GM12891 (cell line): ENCODE measurements at regions not wholly inside any gene's neighbourhood (a gene's known extent, or its start where the extent isn't known, plus 50 kb on each side); places are given as distances from the start of the nearest gene placed in this dataset.

Experiments used
- PAX5 ChIP-seq: IDR thresholded peaks from 2 replicates; pipeline ENCODE4 v1.6.1; 2011; ENCODE audit warnings: low read length, moderate library complexity, mild to moderate bottlenecking; ENCODE audit not compliant: insufficient read depth, severe bottlenecking
- POLR2A ChIP-seq: IDR thresholded peaks from 2 replicates; pipeline ENCODE4 v1.6.1; 2011; ENCODE audit warnings: low read depth, low read length, control low read depth
- POLR2AphosphoS5 ChIP-seq: IDR thresholded peaks from 2 replicates; pipeline ENCODE4 v1.6.1; 2011; ENCODE audit warnings: low read depth, low read length, control low read depth
- POU2F2 ChIP-seq: IDR thresholded peaks from 2 replicates; pipeline ENCODE4 v1.6.1; 2011; ENCODE audit warnings: low read depth, mild to moderate bottlenecking, control low read depth, low read length, moderate library complexity
- SPI1 ChIP-seq: IDR thresholded peaks from 2 replicates; pipeline ENCODE4 v1.6.1; 2011; ENCODE audit warnings: low read depth, low read length, control low read depth
- TAF1 ChIP-seq: IDR thresholded peaks from 2 replicates; pipeline ENCODE4 v1.6.1; 2011; ENCODE audit warnings: low read depth, low read length, control low read depth

DNA sequence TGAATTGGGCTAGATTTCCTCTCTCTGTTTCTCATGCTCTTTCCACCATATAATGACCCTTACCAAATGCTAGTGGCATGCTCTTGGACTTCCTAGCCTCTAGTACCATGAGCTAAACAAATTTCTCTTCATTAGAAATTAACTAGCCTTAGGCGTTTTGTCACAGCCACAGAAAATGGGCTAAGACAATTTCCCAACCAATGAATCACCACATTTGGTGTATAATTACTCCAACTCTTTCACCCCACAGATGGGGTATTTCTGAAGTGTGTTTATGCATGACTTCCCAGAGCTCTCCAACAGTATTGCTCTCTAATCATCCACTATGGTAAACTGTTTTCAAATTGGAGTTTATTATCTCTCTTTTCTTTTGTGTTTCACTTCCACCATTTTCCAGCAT lies 1041.1 kb upstream of the COX7C start:
- TF ChIP-seq POLR2A: no peak
- TF ChIP-seq POLR2AphosphoS5: no peak
- TF ChIP-seq TAF1: no peak
- TF ChIP-seq POU2F2: no peak
- TF ChIP-seq SPI1: no peak
- TF ChIP-seq PAX5: no peak
